Panc1 (cell line): ENCODE measurements at regions not wholly inside any gene's neighbourhood (a gene's known extent, or its start where the extent isn't known, plus 50 kb on each side); places are given as distances from the start of the nearest gene placed in this dataset.

ENCODE experiments used
- ATAC-seq: fragments of 200-7000 bp; cut with Tn5 transposase; 2 replicates; pipeline ENCODE4 v1.9.1; 2020; ENCODE audit warnings: mild to moderate bottlenecking, moderate library complexity
- BruUV-seq: library from RNA; stranded (reverse); fragments of 400-500 nt; replicated peaks from 2 replicates; lab custom pipeline; 2021; lab: Mats Ljungman, UMichigan
- CTCF ChIA-PET: fragments of 300-600 bp; sonication (Branson Sonifier 250); formaldehyde crosslinking; loops from one replicate; lab custom pipeline; 2022; ENCODE audit warnings: antibody characterized with exemption; lab: Charles Lee
- POLR2A ChIA-PET: fragments of 300-600 bp; sonication (Branson Sonifier 250); formaldehyde crosslinking; loops from one replicate; lab custom pipeline; 2022; ENCODE audit warnings: antibody characterized with exemption; lab: Charles Lee
- DNase-seq: peaks from one replicate; pipeline ENCODE4 v3.0.0-alpha.2; 2010; ENCODE audit warnings: low read depth, low spot score
- H3K27ac ChIP-seq: 2 replicates; pipeline ENCODE4 v1.5.1; 2011; ENCODE audit warnings: mild to moderate bottlenecking, low read length, inconsistent platforms
- H3K27me3 ChIP-seq: fragments of 200-500 bp; sonication (Bioruptor generic); 2 replicates; pipeline ENCODE4 v1.6.0; 2014; ENCODE audit warnings: low read length, inconsistent platforms; ENCODE audit not compliant: control insufficient read depth, insufficient read depth
- H3K36me3 ChIP-seq: fragments of 200-500 bp; sonication (Bioruptor generic); 2 replicates; pipeline ENCODE4 v1.5.1; 2014; ENCODE audit warnings: inconsistent platforms, mild to moderate bottlenecking, low read length, moderate library complexity; ENCODE audit not compliant: control insufficient read depth, insufficient read depth
- H3K4me1 ChIP-seq: 2 replicates; pipeline ENCODE4 v1.5.1; 2011; ENCODE audit warnings: inconsistent platforms, mild to moderate bottlenecking, low read length, moderate library complexity; ENCODE audit not compliant: control insufficient read depth, insufficient read depth
- H3K4me3 ChIP-seq, 2 experiments: 2 replicates each; pipeline ENCODE4 v1.5.1; 2011 to 2012; ENCODE audit warnings: low read depth in 2 of 2, low read length in 2 of 2, mild to moderate bottlenecking in 2 of 2, inconsistent platforms in 1 of 2, moderate library complexity in 1 of 2
- H3K9me3 ChIP-seq: fragments of 200-500 bp; sonication (Bioruptor generic); 2 replicates; pipeline ENCODE4 v1.5.1; 2014; ENCODE audit warnings: low read depth, mild to moderate bottlenecking, inconsistent platforms, low read length, moderate library complexity; ENCODE audit not compliant: control insufficient read depth, insufficient read depth
- CTCF ChIP-seq: fragments of 450-650 bp; IDR thresholded peaks from 2 replicates; pipeline ENCODE4 v1.5.1; 2017; ENCODE audit warnings: mild to moderate bottlenecking
- POLR2AphosphoS5 ChIP-seq: IDR thresholded peaks from 2 replicates; pipeline ENCODE4 v1.6.1; 2012; ENCODE audit warnings: mild to moderate bottlenecking, low read depth, low read length, moderate library complexity
- REST ChIP-seq, 2 experiments: IDR thresholded peaks; 2 replicates each; pipeline ENCODE4 v1.6.1; 2011 to 2012; ENCODE audit warnings: low read depth in 2 of 2, control low read depth in 1 of 2, low read length in 1 of 2, mild to moderate bottlenecking in 1 of 2, moderate library complexity in 1 of 2; ENCODE audit not compliant: insufficient read depth in 1 of 2
- SIN3A ChIP-seq: IDR thresholded peaks from 2 replicates; pipeline ENCODE4 v1.6.1; 2012; ENCODE audit warnings: low read depth, mild to moderate bottlenecking, low read length, moderate library complexity, borderline replicate concordance; ENCODE audit not compliant: insufficient read depth
- TCF7L2 ChIP-seq: IDR thresholded peaks from 2 replicates; pipeline ENCODE4 v1.6.1; 2011; ENCODE audit warnings: mild to moderate bottlenecking, low read depth, low read length, inconsistent platforms
- in situ Hi-C: cut with HindIII; loops from 2 replicates; pipeline ENCODE4 v1.10.0; 2016; ENCODE audit warnings: low sequenced_read_pairs, low pct_unique_long_range_greater_than_20kb
- intact Hi-C: fragments of 100-400 bp; cut with micrococcal nuclease; formaldehyde crosslinking; loops from one replicate; pipeline ENCODE4 v1.10.0; 2022; ENCODE audit not compliant: unreplicated experiment

DNA sequence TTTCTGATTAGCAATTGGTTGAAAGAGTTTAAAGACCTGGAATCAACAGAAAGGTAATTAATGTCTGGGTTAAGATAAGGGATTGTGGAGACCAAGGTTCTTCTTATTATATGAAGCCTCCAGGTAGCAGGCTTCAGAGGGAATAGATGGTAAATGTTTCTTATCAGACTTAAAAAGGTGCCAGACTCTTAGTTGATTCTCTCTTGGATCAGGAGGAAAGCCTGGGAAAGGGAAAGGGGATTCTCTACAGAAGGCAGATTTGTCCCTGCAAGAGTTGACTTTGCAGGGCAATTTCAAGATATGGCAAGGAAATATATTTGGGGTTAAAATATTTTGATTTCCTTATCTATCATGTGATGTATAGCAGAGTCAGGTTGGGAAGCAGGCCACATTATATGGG is 153.1 kb upstream of the ARL4C start:
- intact Hi-C loops = no loop called here
- no peak for ATAC-seq

GRCh38 chr2:234643407-234643806 is 146.5 kb upstream of the ARL4C start:
- DNase-seq (no peak), ATAC-seq (no peak)
- CTCF ChIA-PET = no interaction called here
- H3K4me3 ChIP-seq = no peak overlapping the region
- H3K4me1 ChIP-seq = no peaks in the 10 kb centered on the region
- intact Hi-C loops (no loop called here), in situ Hi-C loops (no loop called here)
- H3K27ac ChIP-seq = no peak overlapping the region
- peaks cover 7% of the 10 kb centered on the region; the same call in 1 of the 2 replicates for H3K9me3 ChIP-seq
- POLR2A ChIA-PET = no interaction called here
- BruUV-seq = no TSS peak
- no peak for TF ChIP-seq REST (IDR thresholded peaks at IDR 0.05; ENCODE audit: insufficient read depth in 1 of 2, low read depth in 2 of 2, low read length in 1 of 2)
- no peak for TF ChIP-seq CTCF
- no peak for TF ChIP-seq POLR2AphosphoS5
- H3K36me3 ChIP-seq = no peaks in the 10 kb centered on the region
- H3K27me3 ChIP-seq = no peaks in the 10 kb centered on the region

More for the DNA sequence above, 153.1 kb upstream of the ARL4C start:
- Histone ChIP-seq H3K36me3 (no peaks in the 10 kb centered on the region), H3K4me3 (no peak overlapping the region), H3K27me3 (no peaks in the 10 kb centered on the region), H3K9me3 (no peaks in the 10 kb centered on the region), H3K27ac (no peak overlapping the region), H3K4me1 (no peaks in the 10 kb centered on the region)
- no peak for DNase-seq
- POLR2A ChIA-PET = no interaction called here
- in situ Hi-C loops = no loop called here
- BruUV-seq = no TSS peak
- CTCF ChIA-PET = no interaction called here
- no peak for TF ChIP-seq CTCF
- no peak for TF ChIP-seq SIN3A
- TF ChIP-seq TCF7L2 = no peak
- no peak for TF ChIP-seq POLR2AphosphoS5
- TF ChIP-seq REST (IDR thresholded peaks at IDR 0.05; ENCODE audit: insufficient read depth in 1 of 2, low read depth in 2 of 2, low read length in 1 of 2) = no peak
